Left colon (tissue), 2 donors: ENCODE measurements at regions not wholly inside any gene's neighbourhood (a gene's known extent, or its start where the extent isn't known, plus 50 kb on each side); places are given as distances from the start of the nearest gene placed in this dataset.

Experiments used
- ATAC-seq: fragments of 200-7000 bp; cut with Tn5 transposase; one replicate; pipeline ENCODE4 v1.9.1; 2020; ENCODE audit warnings: mild to moderate bottlenecking, moderate library complexity
- DNase-seq, 2 donors: peaks; one replicate each; pipeline ENCODE4 v3.0.0-alpha.2; 2020
- intact Hi-C, 2 donors: fragments of 100-400 bp; cut with DNase I in 1 of 2; cut with micrococcal nuclease in 1 of 2; formaldehyde crosslinking; loops; one replicate each; pipeline versions ENCODE4 v1.11.2 to v1.14.0; 2022; cut with DNase I, micrococcal nuclease
- donor health status: DM: no; HTN: no; CAD: no.
- donor health status: DM: yes; HTN: yes; CAD: no.

- intact Hi-C loops: no loop called here
- DNase-seq (no peak), ATAC-seq (no peak)
Observed at GRCh38 chr5:135645336-135646180, 66.8 kb upstream of the CXCL14 start.

DNA sequence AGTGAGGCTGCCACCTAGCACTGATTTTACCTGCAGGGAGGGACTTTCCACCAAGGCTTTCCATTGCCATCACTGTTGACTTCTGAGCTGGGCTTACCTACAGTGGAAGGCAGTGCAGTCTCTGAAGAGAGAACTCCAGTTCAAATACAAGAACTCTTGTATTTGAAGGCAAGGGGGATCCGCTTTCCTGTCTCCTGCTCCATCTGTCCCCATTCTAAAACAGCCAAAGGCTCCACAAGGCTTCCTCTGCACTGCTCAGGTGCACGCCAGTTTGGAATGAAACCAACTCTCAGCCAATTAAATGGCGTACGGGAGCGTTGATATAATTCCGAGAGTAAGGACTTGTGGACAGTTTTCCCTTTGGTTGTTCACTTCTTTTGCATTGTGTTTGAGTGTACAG is 66.0 kb upstream of the CXCL14 start:
- intact Hi-C loops: no loop called here
- no peak for DNase-seq
- no peak for ATAC-seq

DNA sequence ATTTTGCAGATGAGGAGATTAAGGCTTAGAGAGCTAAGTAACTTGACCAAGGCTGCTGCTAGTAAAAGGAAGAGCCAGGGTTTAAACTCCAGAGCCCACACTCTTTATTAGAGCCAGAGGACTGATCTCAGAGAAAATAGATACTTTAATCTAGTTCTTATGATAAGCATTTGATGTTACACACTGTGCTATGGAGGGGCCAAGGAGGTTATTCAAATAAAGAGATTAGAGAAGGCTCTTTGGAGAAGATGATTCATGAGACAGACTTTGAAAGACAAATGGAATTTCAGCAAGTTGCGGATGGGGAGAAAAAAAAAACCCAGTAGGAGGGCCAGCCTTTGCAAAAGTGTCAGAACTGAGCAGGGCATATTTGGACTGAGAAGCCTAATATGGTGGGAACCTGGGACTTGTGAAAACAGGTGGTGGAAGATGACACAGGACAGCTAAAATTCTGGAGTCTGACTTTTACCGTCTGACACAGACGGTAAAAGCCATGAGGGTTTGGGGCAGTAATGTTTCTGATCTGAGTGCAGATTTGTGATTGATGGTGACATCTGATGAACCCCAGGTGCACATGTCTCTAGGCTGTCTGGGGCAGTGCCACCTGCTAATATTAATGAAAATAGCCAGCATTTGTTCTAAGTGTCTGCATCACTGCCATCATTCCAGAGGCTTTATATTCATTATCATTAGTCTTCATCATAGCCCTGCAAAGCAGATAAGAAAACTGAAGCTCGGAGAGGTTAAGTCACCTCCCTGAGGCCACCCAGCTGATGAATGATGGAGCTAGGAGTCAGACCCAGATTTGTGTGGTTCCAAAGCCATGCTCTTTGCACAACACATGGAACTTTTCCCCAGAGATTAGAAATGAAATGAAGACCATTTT is 65.3 kb upstream of the CXCL14 start:
- DNase-seq (no peak), ATAC-seq (no peak)
- intact Hi-C loops: no loop called here

GRCh38 chr5:135642934-135643333 is 64.1 kb upstream of the CXCL14 start:
- ATAC-seq: no peak
- DNase-seq: no peak
- intact Hi-C loops: no loop called here

DNA sequence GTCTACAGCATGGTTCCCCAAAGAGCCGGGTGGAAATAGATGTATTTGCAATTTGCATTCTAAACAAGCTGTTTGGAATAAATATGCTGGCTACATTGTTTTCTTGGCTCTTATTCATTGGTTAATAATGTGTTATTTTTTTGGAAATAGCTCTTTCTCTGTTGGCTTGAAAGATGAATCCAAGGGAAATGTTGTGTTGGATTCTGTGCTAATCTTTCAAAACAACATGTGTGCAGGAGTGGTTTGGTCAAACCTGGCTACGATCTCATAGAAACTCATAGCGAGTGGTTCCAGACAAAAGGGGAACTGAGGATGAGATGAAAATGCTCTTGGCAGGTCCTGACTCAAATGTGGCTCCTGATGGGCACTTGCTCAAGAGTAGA is 63.7 kb upstream of the CXCL14 start:
- intact Hi-C loops: no loop called here
- ATAC-seq: no peak

GRCh38 chr5:135641734-135642487 is 63.1 kb upstream of the CXCL14 start:
- ATAC-seq: no peak
- no peak for DNase-seq
- intact Hi-C loops: no loop called here

More for the DNA sequence above, 63.7 kb upstream of the CXCL14 start:
- no peak for DNase-seq

- intact Hi-C loops: no loop called here
- no peak for ATAC-seq
- DNase-seq: no peak
Observed at GRCh38 chr5:135641319-135641718, 62.5 kb upstream of the CXCL14 start.

DNA sequence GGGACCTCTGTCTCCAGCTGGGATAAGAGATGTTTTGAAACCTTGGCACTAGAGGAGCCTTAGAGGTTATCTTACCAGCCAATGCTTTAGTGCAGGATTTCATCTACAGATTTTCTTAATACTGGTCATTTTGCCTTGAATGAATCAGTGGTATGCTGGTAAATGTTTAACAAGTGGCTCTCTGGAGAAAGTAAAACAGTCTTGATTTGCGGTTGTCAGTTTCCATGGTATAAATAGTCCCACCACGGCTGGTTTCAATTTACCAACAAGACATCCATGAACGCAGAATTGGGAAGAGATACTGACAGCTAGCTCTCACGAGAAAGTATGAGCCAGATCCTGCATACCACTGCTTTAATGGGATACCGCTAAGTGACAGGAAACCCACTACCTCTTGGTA is 56.7 kb upstream of the CXCL14 start:
- intact Hi-C loops: no loop called here
- DNase-seq (no peak), ATAC-seq (no peak)

GRCh38 chr5:135632798-135633197 is 54.0 kb upstream of the CXCL14 start:
- no peak for ATAC-seq
- no peak for DNase-seq

GRCh38 chr5:135631391-135631790 is 52.6 kb upstream of the CXCL14 start:
- ATAC-seq: no peak
- DNase-seq: no peak
- intact Hi-C loops: no loop called here

More at GRCh38 chr5:135632798-135633197, 54.0 kb upstream of the CXCL14 start:
- intact Hi-C loops: no loop called here

GRCh38 chr5:135629666-135630065 is 50.9 kb upstream of the CXCL14 start:
- intact Hi-C loops: no loop called here

GRCh38 chr5:135628771-135629563 is 50.2 kb upstream of the CXCL14 start:
- intact Hi-C loops: no loop called here
- no peak for ATAC-seq
- DNase-seq: no peak

More at GRCh38 chr5:135629666-135630065, 50.9 kb upstream of the CXCL14 start:
- DNase-seq: no peak
- ATAC-seq: no peak
